Rectal smooth muscle tissue (tissue), 1 donor: ENCODE measurements at regions not wholly inside any gene's neighbourhood (a gene's known extent, or its start where the extent isn't known, plus 50 kb on each side); places are given as distances from the start of the nearest gene placed in this dataset.
"Not testable (repeated sequence)": the region's sequence is repeated elsewhere in the genome, so short reads cannot be mapped to it uniquely, and the experiment has no call there.

Experiments used
- H3K27ac ChIP-seq: one replicate; pipeline ENCODE4 v1.7.0; 2013; ENCODE audit warnings: low read depth, low read length, inconsistent platforms
- H3K27me3 ChIP-seq: one replicate; pipeline ENCODE4 v1.7.0; 2013; ENCODE audit warnings: low read length; ENCODE audit not compliant: control insufficient read depth, insufficient read depth
- H3K36me3 ChIP-seq: one replicate; pipeline ENCODE4 v1.7.0; 2013; ENCODE audit warnings: low read length; ENCODE audit not compliant: control insufficient read depth, insufficient read depth
- H3K4me1 ChIP-seq: one replicate; pipeline ENCODE4 v1.7.0; 2013; ENCODE audit warnings: low read length; ENCODE audit not compliant: control insufficient read depth, insufficient read depth
- H3K4me3 ChIP-seq: one replicate; pipeline ENCODE4 v1.7.0; 2013; ENCODE audit warnings: low read length
- H3K9ac ChIP-seq: one replicate; pipeline ENCODE4 v1.7.0; 2013; ENCODE audit warnings: low read length

DNA sequence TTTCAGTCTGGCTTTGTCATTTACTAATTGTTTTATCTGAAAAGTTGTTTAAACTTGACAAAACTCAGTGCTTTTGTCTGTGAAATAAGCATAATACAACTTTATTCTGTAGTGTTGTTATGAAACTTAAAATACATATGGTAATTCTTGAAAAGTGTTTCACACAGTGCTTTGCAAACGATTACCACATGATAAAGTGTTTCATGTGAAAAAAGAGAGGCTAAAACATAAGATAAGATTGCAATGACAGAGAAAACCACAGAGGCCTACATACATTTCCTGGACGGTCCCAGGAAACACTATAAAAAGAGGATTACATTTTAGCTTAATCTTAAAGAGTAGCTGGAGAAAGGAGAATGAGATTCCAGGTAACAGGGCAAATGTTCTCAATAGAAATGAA, 1934.6 kb upstream of the LRRTM1 start:
- no peak overlapping the region for H3K27ac ChIP-seq
- no peaks in the 10 kb centered on the region for H3K4me1 ChIP-seq
- no peak overlapping the region for H3K4me3 ChIP-seq
- no peaks in the 10 kb centered on the region for H3K27me3 ChIP-seq
- H3K9ac ChIP-seq = no peak overlapping the region
- H3K36me3 ChIP-seq = no peaks in the 10 kb centered on the region

DNA sequence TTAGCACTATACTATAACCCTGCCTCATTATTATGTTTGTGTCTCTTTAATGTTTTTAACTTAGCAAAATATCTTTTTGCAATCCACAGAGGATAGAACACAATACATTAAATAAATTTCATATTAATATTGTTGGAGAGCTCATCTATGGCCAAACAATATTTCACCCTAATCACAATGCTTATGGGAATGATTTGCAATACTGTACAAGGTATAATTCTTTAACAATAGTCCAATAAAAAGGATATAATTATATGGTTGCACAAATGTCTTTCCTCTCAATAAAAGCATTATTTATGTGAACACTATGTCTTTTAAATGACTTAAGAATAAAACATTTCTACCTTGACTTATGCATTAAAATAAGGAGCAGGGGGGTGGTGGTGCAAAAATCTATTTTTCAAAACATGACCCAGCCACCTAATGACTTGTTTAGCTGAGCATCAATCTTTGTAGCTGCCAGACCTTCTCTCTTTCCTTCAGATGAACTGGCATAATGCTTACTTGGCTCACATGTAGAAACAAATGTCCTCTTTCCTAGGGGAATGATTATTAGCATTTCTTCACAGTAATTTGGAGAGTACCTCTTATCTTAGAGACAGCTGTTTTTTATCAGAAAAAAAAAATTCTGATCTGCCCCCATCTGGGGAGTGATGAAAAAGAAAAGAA, 1933.6 kb upstream of the LRRTM1 start:
- Histone ChIP-seq H3K27ac (no peak overlapping the region), H3K9ac (no peak overlapping the region), H3K4me3 (no peak overlapping the region), H3K27me3 (no peaks in the 10 kb centered on the region), H3K4me1 (no peaks in the 10 kb centered on the region), H3K36me3 (no peaks in the 10 kb centered on the region)

DNA sequence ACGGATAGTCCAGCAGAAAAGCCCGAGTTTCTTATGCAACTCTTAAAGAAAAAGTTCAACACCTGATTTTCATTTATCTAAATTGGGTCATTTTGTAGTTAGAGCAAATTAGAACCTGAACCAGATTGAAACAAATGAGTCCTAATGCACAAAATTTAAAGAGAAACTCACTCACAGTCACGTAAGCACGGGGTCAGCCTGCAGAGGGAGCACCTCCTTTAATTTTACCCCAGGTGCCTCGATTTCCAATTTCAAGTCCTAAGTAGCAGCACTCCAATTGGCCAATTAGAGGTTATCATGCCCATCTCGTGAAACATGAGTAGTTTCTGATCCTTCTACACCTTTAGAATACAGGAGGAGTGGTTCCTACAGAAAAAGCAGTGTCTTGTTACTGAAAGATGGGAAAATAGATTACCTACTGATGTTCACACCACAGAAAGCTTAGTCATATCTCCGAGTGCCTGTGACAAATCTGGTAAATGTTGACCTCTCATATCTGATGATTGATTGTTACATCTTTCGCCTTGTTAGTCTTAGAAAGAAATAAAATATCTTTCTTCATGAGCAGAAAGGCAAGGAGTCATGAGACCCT, 1929.8 kb upstream of the LRRTM1 start:
- no peaks in the 10 kb centered on the region for H3K27me3 ChIP-seq
- no peak overlapping the region for H3K4me3 ChIP-seq
- no peaks in the 10 kb centered on the region for H3K36me3 ChIP-seq
- H3K27ac ChIP-seq = no peak overlapping the region
- H3K4me1 ChIP-seq = no peaks in the 10 kb centered on the region
- H3K9ac ChIP-seq = no peak overlapping the region

- Histone ChIP-seq H3K9ac (no peak overlapping the region), H3K36me3 (no peaks in the 10 kb centered on the region), H3K4me3 (no peak overlapping the region), H3K27me3 (no peaks in the 10 kb centered on the region), H3K4me1 (no peaks in the 10 kb centered on the region), H3K27ac (no peak overlapping the region)
Measured at GRCh38 chr2:82233806-82234205, 1929.3 kb upstream of the LRRTM1 start.

- Histone ChIP-seq H3K4me1 (no peaks in the 10 kb centered on the region), H3K36me3 (no peaks in the 10 kb centered on the region), H3K9ac (no peak overlapping the region), H3K27ac (no peak overlapping the region), H3K4me3 (no peak overlapping the region), H3K27me3 (no peaks in the 10 kb centered on the region)
Measured at GRCh38 chr2:82230406-82230805, 1925.9 kb upstream of the LRRTM1 start.

- H3K27me3 ChIP-seq = no peaks in the 10 kb centered on the region
Measured at GRCh38 chr2:82226441-82226840, 1921.9 kb upstream of the LRRTM1 start.

DNA sequence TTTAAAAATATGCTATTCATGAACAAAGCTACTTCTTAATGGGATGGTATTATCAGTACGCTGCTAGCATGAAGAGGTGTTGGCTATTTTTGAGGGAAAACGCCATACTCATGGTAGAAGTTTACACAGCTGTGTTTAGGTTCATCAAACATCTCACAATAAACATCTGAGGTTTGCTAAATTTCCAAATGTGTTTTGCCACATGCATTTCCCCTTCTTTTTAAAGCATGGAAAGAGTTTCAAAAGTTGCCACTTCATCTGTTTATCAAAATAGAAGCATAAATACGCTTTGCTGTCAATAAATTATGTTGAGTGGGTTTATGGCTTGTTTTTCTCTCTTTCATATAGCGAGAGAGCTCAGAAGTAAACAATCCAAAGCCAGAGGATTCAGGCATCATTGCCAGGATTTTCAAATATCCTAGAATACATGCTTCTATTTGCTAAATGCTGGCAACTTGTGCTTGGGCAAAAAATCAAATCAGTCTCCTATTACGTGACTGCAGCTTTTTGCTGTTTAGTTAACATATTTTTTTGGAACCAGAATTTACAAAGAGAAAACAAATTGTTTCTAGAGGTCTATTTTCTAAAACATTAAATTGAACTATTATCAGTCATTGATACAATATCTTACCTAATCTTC, 1919.9 kb upstream of the LRRTM1 start:
- Histone ChIP-seq H3K9ac (no peak overlapping the region), H3K27me3 (no peaks in the 10 kb centered on the region), H3K4me1 (no peaks in the 10 kb centered on the region)

More at GRCh38 chr2:82226441-82226840, 1921.9 kb upstream of the LRRTM1 start:
- Histone ChIP-seq H3K9ac (no peak overlapping the region), H3K4me3 (no peak overlapping the region), H3K27ac (no peak overlapping the region), H3K36me3 (no peaks in the 10 kb centered on the region), H3K4me1 (no peaks in the 10 kb centered on the region)

DNA sequence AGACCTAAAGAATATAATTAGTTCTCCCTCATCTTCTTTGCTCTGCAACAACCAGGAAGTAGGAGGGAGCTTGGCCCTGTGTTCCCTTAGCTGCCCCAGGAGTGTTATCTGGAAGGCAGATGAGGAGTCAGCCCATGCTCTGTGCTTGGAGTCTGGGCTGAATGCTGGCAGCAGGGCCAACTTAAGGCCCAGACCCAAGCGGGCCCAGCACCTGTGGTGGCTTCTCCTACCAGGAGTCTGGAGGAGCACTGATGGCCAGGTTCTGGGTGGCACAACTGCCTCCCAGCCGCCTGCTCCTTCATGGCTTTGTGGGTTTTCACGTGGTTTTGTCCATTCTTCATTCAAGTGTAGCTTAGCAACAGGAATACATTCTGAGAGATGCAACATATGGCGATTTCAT, 1910.7 kb upstream of the LRRTM1 start:
- Histone ChIP-seq H3K4me3 (no peak overlapping the region), H3K36me3 (no peaks in the 10 kb centered on the region), H3K9ac (no peak overlapping the region), H3K27me3 (no peaks in the 10 kb centered on the region), H3K27ac (no peak overlapping the region), H3K4me1 (no peaks in the 10 kb centered on the region)

More for the DNA sequence above, 1919.9 kb upstream of the LRRTM1 start:
- Histone ChIP-seq H3K27ac (no peak overlapping the region), H3K4me3 (no peak overlapping the region), H3K36me3 (no peaks in the 10 kb centered on the region)

GRCh38 chr2:82199493-82199852, 1894.9 kb upstream of the LRRTM1 start:
- Histone ChIP-seq H3K4me3 (no peak overlapping the region), H3K4me1 (no peaks in the 10 kb centered on the region), H3K27ac (no peak overlapping the region), H3K36me3 (no peaks in the 10 kb centered on the region), H3K9ac (no peak overlapping the region), H3K27me3 (no peaks in the 10 kb centered on the region)

GRCh38 chr2:82198809-82199492, 1894.4 kb upstream of the LRRTM1 start:
- no peaks in the 10 kb centered on the region for H3K36me3 ChIP-seq

DNA sequence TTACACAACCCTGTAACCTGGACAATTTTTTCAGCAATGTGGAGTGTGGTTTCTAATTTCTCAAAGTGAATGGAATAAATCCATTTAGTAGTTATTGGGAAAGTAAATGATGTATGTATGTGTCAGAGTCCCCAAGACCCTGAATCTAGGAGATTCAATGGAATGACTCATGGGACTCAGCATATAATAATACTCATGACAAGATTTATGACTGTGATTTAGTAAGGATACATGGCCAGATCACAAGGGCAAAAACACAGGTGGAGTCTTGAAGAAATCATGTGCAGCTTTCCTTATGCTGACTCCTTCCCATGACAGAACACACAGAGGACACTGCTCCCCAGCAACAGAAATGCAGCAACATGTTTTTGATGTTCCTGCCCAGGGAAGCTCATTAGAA, 1877.7 kb upstream of the LRRTM1 start:
- Histone ChIP-seq H3K27ac (no peak overlapping the region), H3K36me3 (no peaks in the 10 kb centered on the region), H3K4me3 (no peak overlapping the region), H3K4me1 (no peaks in the 10 kb centered on the region), H3K27me3 (no peaks in the 10 kb centered on the region), H3K9ac (no peak overlapping the region)

More at GRCh38 chr2:82198809-82199492, 1894.4 kb upstream of the LRRTM1 start:
- Histone ChIP-seq H3K27ac (no peak overlapping the region), H3K27me3 (no peaks in the 10 kb centered on the region), H3K9ac (no peak overlapping the region), H3K4me3 (no peak overlapping the region), H3K4me1 (no peaks in the 10 kb centered on the region)

DNA sequence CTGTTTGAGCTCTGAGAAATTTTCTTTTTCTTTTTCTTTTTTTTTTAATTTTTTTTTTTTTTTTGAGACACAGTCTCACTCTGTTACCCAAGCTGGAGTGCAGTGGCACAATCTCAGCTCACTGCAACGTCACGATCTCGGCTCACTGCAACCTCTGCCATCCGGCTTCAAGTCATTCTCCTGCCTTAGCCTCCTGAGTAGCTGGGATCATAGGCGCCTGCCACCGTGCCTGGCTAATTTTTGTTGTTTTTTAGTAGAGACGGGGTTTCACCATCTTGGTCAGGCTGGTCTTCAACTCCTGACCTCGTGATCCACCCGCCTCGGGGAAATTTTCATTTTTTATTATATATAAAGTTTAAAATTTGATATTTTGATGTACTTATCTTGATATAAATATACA, 1870.7 kb upstream of the LRRTM1 start:
- H3K9ac ChIP-seq, H3K36me3 ChIP-seq, H3K27ac ChIP-seq, H3K27me3 ChIP-seq, H3K4me1 ChIP-seq, H3K4me3 ChIP-seq: not testable (repeated sequence)
